ENCODE measurements at regions not wholly inside any gene's neighbourhood (a gene's known extent, or its start where the extent isn't known, plus 50 kb on each side); places are given as distances from the start of the nearest gene placed in this dataset.

DNA sequence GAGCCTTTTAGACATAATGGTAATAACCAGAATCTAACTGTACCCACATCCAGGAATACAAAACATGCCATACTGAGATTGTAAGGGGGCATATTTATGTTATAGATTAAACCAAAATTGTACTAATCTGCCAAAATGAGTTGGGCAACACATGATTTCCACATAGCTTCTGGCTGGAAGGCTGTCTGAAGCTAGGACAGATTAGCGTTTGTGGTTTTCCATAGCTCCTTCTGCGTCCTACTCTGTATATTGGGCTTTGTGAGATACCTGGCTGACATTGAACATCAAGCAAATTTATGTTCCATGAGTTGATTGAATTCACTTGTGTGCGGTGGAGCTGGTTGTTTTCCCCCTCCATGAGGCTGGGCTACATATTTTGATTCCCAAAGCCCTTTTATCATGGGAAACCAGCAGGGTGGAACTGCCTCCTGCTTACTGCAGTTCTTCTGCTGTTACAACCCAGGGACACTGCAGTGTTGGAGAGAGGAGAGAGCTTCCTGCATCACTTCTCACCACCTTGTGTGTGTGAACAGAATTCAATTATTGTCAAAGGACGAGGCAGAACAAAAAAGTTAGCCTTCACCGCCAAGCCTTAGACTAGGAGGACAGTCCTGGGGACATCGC lies 114.9 kb downstream of the C11orf91 start:
- Histone ChIP-seq H3K27ac (ENCODE audit: low read depth, low read length) (no peak overlapping the region), H3K4me3 (ENCODE audit: low read depth, low read length) (no peak overlapping the region), H3K9me3 (ENCODE audit: control insufficient read depth, insufficient read depth, low read length) (no peaks in the 10 kb centered on the region), H3K27me3 (ENCODE audit: control insufficient read depth, insufficient read depth, low read length) (no peaks in the 10 kb centered on the region), H3K9ac (ENCODE audit: low read depth, low read length) (no peak overlapping the region), H3K36me3 (ENCODE audit: control insufficient read depth, insufficient read depth, low read length) (no peaks in the 10 kb centered on the region), H3K4me1 (ENCODE audit: control insufficient read depth, insufficient read depth, low read length) (no peaks in the 10 kb centered on the region)

DNA sequence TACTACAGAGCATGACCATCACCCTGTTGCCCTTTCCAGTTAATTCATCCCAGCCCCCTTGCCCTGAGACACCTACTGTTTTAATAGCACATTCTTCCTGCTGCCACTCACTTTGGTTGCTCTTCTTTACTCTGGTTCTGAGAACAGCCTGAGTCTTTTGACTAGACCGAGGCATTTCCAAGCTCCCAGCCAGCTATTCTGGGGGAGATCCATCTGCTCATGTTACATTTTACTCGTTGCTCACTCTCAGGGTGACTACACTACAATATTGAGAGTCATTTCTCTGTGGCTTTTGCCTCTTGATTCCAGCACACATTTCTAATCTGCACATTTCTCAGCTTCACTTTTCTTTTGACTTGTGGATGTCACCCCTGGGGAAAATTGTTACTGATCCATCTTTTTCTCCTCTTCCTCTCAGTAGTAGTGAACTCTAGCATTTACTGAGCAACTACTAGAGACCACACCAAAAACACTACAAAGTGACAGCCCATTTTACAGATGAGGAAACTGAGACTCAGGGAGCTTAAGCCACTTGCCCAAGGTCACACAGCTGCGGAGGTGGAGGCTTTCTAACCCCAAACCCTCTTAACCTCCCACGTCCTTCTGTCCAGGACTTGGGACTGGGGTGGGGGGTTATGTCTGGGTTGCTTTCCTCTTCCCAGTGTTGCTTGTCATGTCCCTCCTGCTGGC lies 117.8 kb downstream of the C11orf91 start:
- Histone ChIP-seq H3K27me3 (ENCODE audit: control insufficient read depth, insufficient read depth, low read length) (no peaks in the 10 kb centered on the region), H3K4me3 (ENCODE audit: low read depth, low read length) (no peak overlapping the region), H3K36me3 (ENCODE audit: control insufficient read depth, insufficient read depth, low read length) (no peaks in the 10 kb centered on the region), H3K9me3 (ENCODE audit: control insufficient read depth, insufficient read depth, low read length) (no peaks in the 10 kb centered on the region), H3K4me1 (ENCODE audit: control insufficient read depth, insufficient read depth, low read length) (no peaks in the 10 kb centered on the region), H3K27ac (ENCODE audit: low read depth, low read length) (no peak overlapping the region), H3K9ac (ENCODE audit: low read depth, low read length) (no peak overlapping the region)

DNA sequence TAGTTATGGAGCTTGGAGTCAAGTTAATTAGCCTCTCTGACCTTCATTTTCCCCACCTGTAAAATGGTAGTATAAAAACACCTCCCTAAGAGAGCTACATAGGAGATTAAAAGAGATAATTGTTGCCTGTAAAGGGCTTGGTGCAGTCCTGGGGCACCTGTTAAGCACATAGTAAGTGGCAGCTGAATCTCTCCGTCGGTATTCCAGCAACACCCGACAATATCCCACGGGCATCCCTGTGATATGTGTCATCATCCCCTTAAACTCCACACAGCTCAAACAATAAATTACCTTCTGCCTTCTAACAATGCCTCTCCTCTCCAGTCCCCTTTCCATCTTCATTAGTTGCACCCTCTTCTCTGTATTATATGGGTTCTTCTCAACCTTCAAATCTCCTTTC lies 121.5 kb downstream of the C11orf91 start:
- Histone ChIP-seq H3K9me3 (ENCODE audit: control insufficient read depth, insufficient read depth, low read length) (no peaks in the 10 kb centered on the region), H3K4me3 (ENCODE audit: low read depth, low read length) (no peak overlapping the region), H3K27me3 (ENCODE audit: control insufficient read depth, insufficient read depth, low read length) (no peaks in the 10 kb centered on the region), H3K4me1 (ENCODE audit: control insufficient read depth, insufficient read depth, low read length) (no peaks in the 10 kb centered on the region), H3K9ac (ENCODE audit: low read depth, low read length) (no peak overlapping the region), H3K36me3 (ENCODE audit: control insufficient read depth, insufficient read depth, low read length) (no peaks in the 10 kb centered on the region), H3K27ac (ENCODE audit: low read depth, low read length) (no peak overlapping the region)

DNA sequence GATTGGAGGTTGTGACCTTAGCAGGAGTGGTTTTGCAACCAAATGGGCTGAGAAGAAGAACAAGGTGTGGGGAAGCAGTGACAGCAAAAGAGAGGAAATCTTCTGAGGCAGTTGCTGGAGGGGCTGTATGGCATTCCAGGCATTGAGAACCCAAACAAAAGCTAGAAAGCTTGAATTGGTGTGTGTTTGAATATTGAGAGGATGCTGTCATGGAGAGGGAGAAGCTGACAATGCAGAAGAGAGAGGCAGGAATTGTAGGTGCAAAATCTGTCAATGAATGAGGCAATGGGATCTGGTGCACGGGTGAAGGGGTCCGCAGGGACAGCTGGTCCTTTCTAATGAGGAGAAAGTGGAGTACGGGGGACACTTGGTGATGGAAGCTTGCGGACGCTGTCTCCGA lies 123.4 kb downstream of the C11orf91 start:
- H3K36me3 ChIP-seq (ENCODE audit: control insufficient read depth, insufficient read depth, low read length), result no peaks in the 10 kb centered on the region
- H3K9ac ChIP-seq (ENCODE audit: low read depth, low read length), result no peak overlapping the region
- H3K4me1 ChIP-seq (ENCODE audit: control insufficient read depth, insufficient read depth, low read length), result no peaks in the 10 kb centered on the region
- no peak overlapping the region for H3K4me3 ChIP-seq (ENCODE audit: low read depth, low read length)
- H3K27me3 ChIP-seq (ENCODE audit: control insufficient read depth, insufficient read depth, low read length), result no peaks in the 10 kb centered on the region
- H3K9me3 ChIP-seq (ENCODE audit: control insufficient read depth, insufficient read depth, low read length), result 0 out of 2 replicates have a peak, but pooled peaks cover 5% of the 10 kb centered on the region
- no peak overlapping the region for H3K27ac ChIP-seq (ENCODE audit: low read depth, low read length)

DNA sequence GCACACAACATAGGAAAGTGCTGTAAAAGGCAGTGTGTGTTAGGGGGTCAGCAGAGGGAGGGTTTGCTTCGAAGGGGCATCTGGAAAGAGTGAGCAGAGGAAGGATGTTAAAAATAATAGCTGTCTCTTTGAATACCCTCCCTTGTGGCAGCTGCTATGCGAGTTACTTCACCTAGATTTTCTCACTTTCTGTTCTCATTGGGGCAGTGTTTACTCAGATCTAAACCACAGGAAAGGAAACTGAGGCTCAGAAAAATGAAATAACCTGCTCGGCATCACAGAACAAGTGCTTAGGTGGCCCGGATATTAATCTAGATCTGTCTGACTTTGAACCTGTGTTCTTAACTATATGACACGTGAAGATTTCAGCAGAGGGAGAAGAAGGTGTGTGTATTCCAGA lies 125.3 kb downstream of the C11orf91 start:
- Histone ChIP-seq H3K27me3 (ENCODE audit: control insufficient read depth, insufficient read depth, low read length) (no peaks in the 10 kb centered on the region), H3K36me3 (ENCODE audit: control insufficient read depth, insufficient read depth, low read length) (no peaks in the 10 kb centered on the region), H3K4me1 (ENCODE audit: control insufficient read depth, insufficient read depth, low read length) (no peaks in the 10 kb centered on the region), H3K27ac (ENCODE audit: low read depth, low read length) (no peak overlapping the region), H3K9me3 (ENCODE audit: control insufficient read depth, insufficient read depth, low read length) (0 out of 2 replicates have a peak, but pooled peaks cover 5% of the 10 kb centered on the region), H3K4me3 (ENCODE audit: low read depth, low read length) (no peak overlapping the region), H3K9ac (ENCODE audit: low read depth, low read length) (no peak overlapping the region)

DNA sequence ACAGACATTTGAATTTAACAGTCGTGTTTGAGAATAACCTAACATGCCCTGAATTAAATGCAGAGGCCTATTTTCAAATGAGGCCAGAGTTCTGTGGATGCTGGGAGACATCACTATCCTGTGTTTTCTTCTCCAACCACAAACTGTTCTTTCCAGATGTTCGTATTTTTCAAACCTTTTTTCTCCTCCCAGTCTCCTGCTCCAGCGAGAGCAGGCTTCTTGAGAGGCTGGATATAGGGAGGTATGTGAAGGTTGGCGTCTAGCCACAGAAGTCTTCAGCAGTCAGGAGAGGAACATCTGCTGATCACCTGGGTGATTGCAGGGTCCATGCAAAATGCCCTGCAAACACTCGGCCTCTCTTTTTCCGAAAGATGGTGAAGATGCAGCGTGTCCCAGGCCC lies 126.3 kb downstream of the C11orf91 start:
- Histone ChIP-seq H3K36me3 (ENCODE audit: control insufficient read depth, insufficient read depth, low read length) (no peaks in the 10 kb centered on the region), H3K9ac (ENCODE audit: low read depth, low read length) (no peak overlapping the region), H3K27ac (ENCODE audit: low read depth, low read length) (no peak overlapping the region), H3K4me1 (ENCODE audit: control insufficient read depth, insufficient read depth, low read length) (no peaks in the 10 kb centered on the region), H3K4me3 (ENCODE audit: low read depth, low read length) (no peak overlapping the region), H3K27me3 (ENCODE audit: control insufficient read depth, insufficient read depth, low read length) (no peaks in the 10 kb centered on the region), H3K9me3 (ENCODE audit: control insufficient read depth, insufficient read depth, low read length) (0 out of 2 replicates have a peak, but pooled peaks cover 5% of the 10 kb centered on the region)

GRCh38 chr11:33569333-33569732 lies 131.3 kb downstream of the C11orf91 start:
- Histone ChIP-seq H3K4me1 (ENCODE audit: control insufficient read depth, insufficient read depth, low read length) (no peaks in the 10 kb centered on the region), H3K4me3 (ENCODE audit: low read depth, low read length) (no peak overlapping the region), H3K36me3 (ENCODE audit: control insufficient read depth, insufficient read depth, low read length) (no peaks in the 10 kb centered on the region), H3K9me3 (ENCODE audit: control insufficient read depth, insufficient read depth, low read length) (0 out of 2 replicates have a peak, but pooled peaks cover 5% of the 10 kb centered on the region), H3K9ac (ENCODE audit: low read depth, low read length) (no peak overlapping the region), H3K27me3 (ENCODE audit: control insufficient read depth, insufficient read depth, low read length) (no peaks in the 10 kb centered on the region), H3K27ac (ENCODE audit: low read depth, low read length) (no peak overlapping the region)

GRCh38 chr11:33567004-33567403 lies 133.6 kb downstream of the C11orf91 start:
- H3K4me1 ChIP-seq (ENCODE audit: control insufficient read depth, insufficient read depth, low read length), result no peaks in the 10 kb centered on the region
- H3K36me3 ChIP-seq (ENCODE audit: control insufficient read depth, insufficient read depth, low read length), result no peaks in the 10 kb centered on the region
- H3K27me3 ChIP-seq (ENCODE audit: control insufficient read depth, insufficient read depth, low read length), result no peaks in the 10 kb centered on the region
- H3K9ac ChIP-seq (ENCODE audit: low read depth, low read length), result no peak overlapping the region
- no peak overlapping the region for H3K4me3 ChIP-seq (ENCODE audit: low read depth, low read length)
- H3K9me3 ChIP-seq (ENCODE audit: control insufficient read depth, insufficient read depth, low read length), result no peaks in the 10 kb centered on the region
- no peak overlapping the region for H3K27ac ChIP-seq (ENCODE audit: low read depth, low read length)

GRCh38 chr11:33564856-33565453 lies 135.7 kb downstream of the C11orf91 start:
- no peak overlapping the region for H3K9ac ChIP-seq (ENCODE audit: low read depth, low read length)
- H3K4me3 ChIP-seq (ENCODE audit: low read depth, low read length), result no peak overlapping the region

DNA sequence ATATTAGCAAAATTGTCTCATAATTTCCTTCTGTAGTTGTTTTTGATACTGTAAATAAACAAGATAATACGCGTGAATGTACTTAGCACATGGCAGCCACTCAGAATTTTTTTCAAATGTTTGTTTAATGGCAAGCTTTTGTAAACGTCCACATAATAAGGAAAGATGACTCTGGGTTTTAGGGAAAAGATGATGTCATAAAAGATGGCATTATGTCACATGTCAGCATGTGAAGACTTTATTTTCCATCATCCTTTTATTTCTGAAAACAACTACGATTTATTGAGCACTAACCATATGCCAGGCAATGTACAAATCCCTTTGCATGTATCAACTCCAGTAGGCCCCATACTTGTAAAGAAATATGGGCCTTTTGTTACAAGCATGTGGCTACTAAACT lies 139.9 kb downstream of the C11orf91 start:
- H3K27ac ChIP-seq (ENCODE audit: low read depth, low read length), result no peak overlapping the region

More at GRCh38 chr11:33564856-33565453, 135.7 kb downstream of the C11orf91 start:
- H3K4me1 ChIP-seq (ENCODE audit: control insufficient read depth, insufficient read depth, low read length), result no peaks in the 10 kb centered on the region
- H3K36me3 ChIP-seq (ENCODE audit: control insufficient read depth, insufficient read depth, low read length), result no peaks in the 10 kb centered on the region
- H3K9me3 ChIP-seq (ENCODE audit: control insufficient read depth, insufficient read depth, low read length), result no peaks in the 10 kb centered on the region
- H3K27ac ChIP-seq (ENCODE audit: low read depth, low read length), result no peak overlapping the region
- no peaks in the 10 kb centered on the region for H3K27me3 ChIP-seq (ENCODE audit: control insufficient read depth, insufficient read depth, low read length)

DNA sequence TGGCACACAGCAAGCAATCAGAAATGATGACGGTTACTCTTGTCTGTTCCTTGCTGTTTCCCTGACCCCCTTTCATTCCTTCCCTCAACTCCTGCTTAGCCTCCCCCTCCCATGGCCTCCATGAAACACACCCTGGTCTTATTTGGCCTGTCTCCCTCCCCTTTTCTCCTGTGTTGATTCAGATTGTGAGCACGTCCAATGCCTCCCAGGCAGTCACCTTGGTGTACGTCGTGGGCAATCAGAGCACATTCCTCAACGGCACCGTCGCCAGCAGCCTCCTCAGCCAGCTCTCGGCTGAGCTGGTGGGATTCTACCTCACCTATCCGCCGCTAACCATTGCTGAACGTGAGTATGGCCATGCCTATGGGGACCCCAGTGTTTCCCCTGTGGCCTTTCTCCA lies 141.1 kb downstream of the C11orf91 start:
- Histone ChIP-seq H3K4me3 (ENCODE audit: low read depth, low read length) (no peak overlapping the region), H3K9me3 (ENCODE audit: control insufficient read depth, insufficient read depth, low read length) (no peaks in the 10 kb centered on the region), H3K27ac (ENCODE audit: low read depth, low read length) (no peak overlapping the region), H3K27me3 (ENCODE audit: control insufficient read depth, insufficient read depth, low read length) (no peaks in the 10 kb centered on the region), H3K36me3 (ENCODE audit: control insufficient read depth, insufficient read depth, low read length) (no peaks in the 10 kb centered on the region), H3K4me1 (ENCODE audit: control insufficient read depth, insufficient read depth, low read length) (no peaks in the 10 kb centered on the region), H3K9ac (ENCODE audit: low read depth, low read length) (no peak overlapping the region)

More for the DNA sequence above, 139.9 kb downstream of the C11orf91 start:
- Histone ChIP-seq H3K4me1 (ENCODE audit: control insufficient read depth, insufficient read depth, low read length) (no peaks in the 10 kb centered on the region), H3K9ac (ENCODE audit: low read depth, low read length) (no peak overlapping the region), H3K27me3 (ENCODE audit: control insufficient read depth, insufficient read depth, low read length) (no peaks in the 10 kb centered on the region), H3K36me3 (ENCODE audit: control insufficient read depth, insufficient read depth, low read length) (no peaks in the 10 kb centered on the region), H3K9me3 (ENCODE audit: control insufficient read depth, insufficient read depth, low read length) (no peaks in the 10 kb centered on the region), H3K4me3 (ENCODE audit: low read depth, low read length) (no peak overlapping the region)
